Panc1 (cell line): ENCODE measurements at regions not wholly inside any gene's neighbourhood (a gene's known extent, or its start where the extent isn't known, plus 50 kb on each side); places are given as distances from the start of the nearest gene placed in this dataset.

Source experiments
- ATAC-seq: fragments of 200-7000 bp; cut with Tn5 transposase; 2 replicates; pipeline ENCODE4 v1.9.1; 2020; ENCODE audit warnings: mild to moderate bottlenecking, moderate library complexity
- BruUV-seq: library from RNA; stranded (reverse); fragments of 400-500 nt; replicated peaks from 2 replicates; lab custom pipeline; 2021; lab: Mats Ljungman, UMichigan
- CTCF ChIA-PET: fragments of 300-600 bp; sonication (Branson Sonifier 250); formaldehyde crosslinking; loops from one replicate; lab custom pipeline; 2022; ENCODE audit warnings: antibody characterized with exemption; lab: Charles Lee
- POLR2A ChIA-PET: fragments of 300-600 bp; sonication (Branson Sonifier 250); formaldehyde crosslinking; loops from one replicate; lab custom pipeline; 2022; ENCODE audit warnings: antibody characterized with exemption; lab: Charles Lee
- DNase-seq: peaks from one replicate; pipeline ENCODE4 v3.0.0-alpha.2; 2010; ENCODE audit warnings: low read depth, low spot score
- H3K27ac ChIP-seq: 2 replicates; pipeline ENCODE4 v1.5.1; 2011; ENCODE audit warnings: mild to moderate bottlenecking, low read length, inconsistent platforms
- H3K27me3 ChIP-seq: fragments of 200-500 bp; sonication (Bioruptor generic); 2 replicates; pipeline ENCODE4 v1.6.0; 2014; ENCODE audit warnings: low read length, inconsistent platforms; ENCODE audit not compliant: control insufficient read depth, insufficient read depth
- H3K36me3 ChIP-seq: fragments of 200-500 bp; sonication (Bioruptor generic); 2 replicates; pipeline ENCODE4 v1.5.1; 2014; ENCODE audit warnings: inconsistent platforms, mild to moderate bottlenecking, low read length, moderate library complexity; ENCODE audit not compliant: control insufficient read depth, insufficient read depth
- H3K4me1 ChIP-seq: 2 replicates; pipeline ENCODE4 v1.5.1; 2011; ENCODE audit warnings: inconsistent platforms, mild to moderate bottlenecking, low read length, moderate library complexity; ENCODE audit not compliant: control insufficient read depth, insufficient read depth
- H3K4me3 ChIP-seq, 2 experiments: 2 replicates each; pipeline ENCODE4 v1.5.1; 2011 to 2012; ENCODE audit warnings: low read depth in 2 of 2, low read length in 2 of 2, mild to moderate bottlenecking in 2 of 2, inconsistent platforms in 1 of 2, moderate library complexity in 1 of 2
- H3K9me3 ChIP-seq: fragments of 200-500 bp; sonication (Bioruptor generic); 2 replicates; pipeline ENCODE4 v1.5.1; 2014; ENCODE audit warnings: low read depth, mild to moderate bottlenecking, inconsistent platforms, low read length, moderate library complexity; ENCODE audit not compliant: control insufficient read depth, insufficient read depth
- POLR2AphosphoS5 ChIP-seq: IDR thresholded peaks from 2 replicates; pipeline ENCODE4 v1.6.1; 2012; ENCODE audit warnings: mild to moderate bottlenecking, low read depth, low read length, moderate library complexity
- REST ChIP-seq, 2 experiments: IDR thresholded peaks; 2 replicates each; pipeline ENCODE4 v1.6.1; 2011 to 2012; ENCODE audit warnings: low read depth in 2 of 2, control low read depth in 1 of 2, low read length in 1 of 2, mild to moderate bottlenecking in 1 of 2, moderate library complexity in 1 of 2; ENCODE audit not compliant: insufficient read depth in 1 of 2
- SIN3A ChIP-seq: IDR thresholded peaks from 2 replicates; pipeline ENCODE4 v1.6.1; 2012; ENCODE audit warnings: low read depth, mild to moderate bottlenecking, low read length, moderate library complexity, borderline replicate concordance; ENCODE audit not compliant: insufficient read depth
- TCF7L2 ChIP-seq: IDR thresholded peaks from 2 replicates; pipeline ENCODE4 v1.6.1; 2011; ENCODE audit warnings: mild to moderate bottlenecking, low read depth, low read length, inconsistent platforms
- in situ Hi-C: cut with HindIII; loops from 2 replicates; pipeline ENCODE4 v1.10.0; 2016; ENCODE audit warnings: low sequenced_read_pairs, low pct_unique_long_range_greater_than_20kb
- intact Hi-C: fragments of 100-400 bp; cut with micrococcal nuclease; formaldehyde crosslinking; loops from one replicate; pipeline ENCODE4 v1.10.0; 2022; ENCODE audit not compliant: unreplicated experiment
- TF ChIP-seq, protein P1 (sequence below): fragments of 450-650 bp; IDR thresholded peaks from 2 replicates; pipeline ENCODE4 v1.5.1; 2017; ENCODE audit warnings: mild to moderate bottlenecking

- CTCF ChIA-PET: no interaction called here
- intact Hi-C loops: no loop called here
- BruUV-seq: no TSS peak
Observed at GRCh38 chr3:31220431-31220830, 312.3 kb upstream of the STT3B start.

DNA sequence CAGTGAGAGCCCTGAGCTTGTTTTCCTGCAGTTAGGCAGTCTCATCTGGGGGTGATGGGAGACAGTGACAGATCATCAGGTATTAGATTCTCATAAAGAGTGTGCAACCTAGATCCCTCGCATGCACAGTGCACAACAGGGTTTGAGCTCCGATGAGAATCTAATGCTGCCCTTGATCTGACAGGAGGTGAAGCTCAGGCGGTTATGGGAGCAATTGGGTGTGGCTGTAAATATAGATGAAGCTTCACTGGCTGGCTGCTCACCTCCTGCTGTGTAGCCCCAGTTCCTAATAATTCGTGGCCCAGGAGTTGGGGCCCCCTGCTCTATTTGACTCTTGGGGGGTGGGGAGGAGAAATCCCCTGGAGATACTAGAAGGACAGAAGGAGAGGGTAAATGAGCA, 309.4 kb upstream of the STT3B start:
- ATAC-seq: no peak
- ChIA-PET POLR2A (interaction anchor here (0.6 kb wide), 1 partner anchor 166 kb away, joined by 4 read pairs; no protein-coding TSS in a partner anchor), CTCF (no interaction called here)
- Histone ChIP-seq H3K36me3 (no peaks in the 10 kb centered on the region), H3K4me3 (no peak overlapping the region), H3K4me1 (no peaks in the 10 kb centered on the region), H3K27me3 (no peaks in the 10 kb centered on the region), H3K27ac (no peak overlapping the region), H3K9me3 (no peaks in the 10 kb centered on the region)
- no TSS peak for BruUV-seq
- DNase-seq: no peak
- intact Hi-C loops (no loop called here), in situ Hi-C loops (no loop called here)
- no peak for TF ChIP-seq TCF7L2
- no peak for TF ChIP-seq REST (IDR thresholded peaks at IDR 0.05; ENCODE audit: insufficient read depth in 1 of 2, low read depth in 2 of 2, low read length in 1 of 2)

More at GRCh38 chr3:31220431-31220830, 312.3 kb upstream of the STT3B start:
- in situ Hi-C loops: no loop called here
- POLR2A ChIA-PET: no interaction called here
- Histone ChIP-seq H3K27me3 (no peaks in the 10 kb centered on the region), H3K4me3 (no peak overlapping the region), H3K4me1 (no peaks in the 10 kb centered on the region), H3K36me3 (no peaks in the 10 kb centered on the region), H3K27ac (no peak overlapping the region), H3K9me3 (no peaks in the 10 kb centered on the region)
- ATAC-seq: no peak
- no peak for DNase-seq
- TF ChIP-seq, protein P1, sequence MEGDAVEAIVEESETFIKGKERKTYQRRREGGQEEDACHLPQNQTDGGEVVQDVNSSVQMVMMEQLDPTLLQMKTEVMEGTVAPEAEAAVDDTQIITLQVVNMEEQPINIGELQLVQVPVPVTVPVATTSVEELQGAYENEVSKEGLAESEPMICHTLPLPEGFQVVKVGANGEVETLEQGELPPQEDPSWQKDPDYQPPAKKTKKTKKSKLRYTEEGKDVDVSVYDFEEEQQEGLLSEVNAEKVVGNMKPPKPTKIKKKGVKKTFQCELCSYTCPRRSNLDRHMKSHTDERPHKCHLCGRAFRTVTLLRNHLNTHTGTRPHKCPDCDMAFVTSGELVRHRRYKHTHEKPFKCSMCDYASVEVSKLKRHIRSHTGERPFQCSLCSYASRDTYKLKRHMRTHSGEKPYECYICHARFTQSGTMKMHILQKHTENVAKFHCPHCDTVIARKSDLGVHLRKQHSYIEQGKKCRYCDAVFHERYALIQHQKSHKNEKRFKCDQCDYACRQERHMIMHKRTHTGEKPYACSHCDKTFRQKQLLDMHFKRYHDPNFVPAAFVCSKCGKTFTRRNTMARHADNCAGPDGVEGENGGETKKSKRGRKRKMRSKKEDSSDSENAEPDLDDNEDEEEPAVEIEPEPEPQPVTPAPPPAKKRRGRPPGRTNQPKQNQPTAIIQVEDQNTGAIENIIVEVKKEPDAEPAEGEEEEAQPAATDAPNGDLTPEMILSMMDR: no peak
- no peak for TF ChIP-seq POLR2AphosphoS5
- TF ChIP-seq TCF7L2: no peak
- no peak for TF ChIP-seq SIN3A
- TF ChIP-seq REST (IDR thresholded peaks at IDR 0.05; ENCODE audit: insufficient read depth in 1 of 2, low read depth in 2 of 2, low read length in 1 of 2): no peak
